Activated CD8-positive, alpha-beta memory T cell treated with anti-CD3 and anti-CD28 coated beads for 24 hours (primary cell): ENCODE measurements at regions not wholly inside any gene's neighbourhood (a gene's known extent, or its start where the extent isn't known, plus 50 kb on each side); places are given as distances from the start of the nearest gene placed in this dataset.
"Not testable (repeated sequence)": the region's sequence is repeated elsewhere in the genome, so short reads cannot be mapped to it uniquely, and the experiment has no call there.

Source experiments
- DNase-seq: peaks from one replicate; pipeline ENCODE4 v3.0.0-alpha.2; 2020

DNA sequence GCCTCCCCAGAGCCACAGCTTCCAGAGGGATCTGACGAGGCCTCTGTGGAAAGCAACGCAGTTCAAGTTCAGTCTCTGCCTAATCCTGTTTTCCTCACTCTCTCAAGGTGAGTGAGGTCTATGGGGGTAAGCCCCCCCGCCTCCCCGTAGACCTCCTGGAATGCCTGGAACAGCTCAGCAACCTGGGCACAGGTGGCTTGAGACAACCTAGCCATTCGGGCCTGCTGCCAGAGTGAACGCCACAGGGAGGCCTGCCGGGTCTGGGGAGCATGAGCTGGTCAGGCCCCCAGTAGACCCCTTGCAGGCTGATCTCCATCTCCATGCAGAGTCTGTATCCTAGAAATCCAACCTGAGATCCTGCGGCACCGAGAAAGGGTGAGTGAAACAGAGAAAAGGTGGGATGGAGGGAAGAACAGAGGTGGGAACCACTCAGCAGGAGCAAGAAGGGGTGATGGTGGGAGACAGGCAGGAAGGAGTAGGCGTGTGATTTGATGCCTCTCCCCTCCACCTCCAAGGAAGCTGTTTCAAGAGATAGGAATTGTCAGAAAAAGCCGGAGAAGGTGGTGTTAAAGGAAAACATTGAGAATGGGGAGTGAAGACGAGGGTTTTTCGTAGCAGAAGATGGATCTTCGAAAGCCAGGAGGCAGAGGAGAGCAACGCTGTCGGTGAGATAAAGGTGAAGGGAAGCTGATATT lies 123.1 kb upstream of the PRMT8 start:
- no peak for DNase-seq

DNA sequence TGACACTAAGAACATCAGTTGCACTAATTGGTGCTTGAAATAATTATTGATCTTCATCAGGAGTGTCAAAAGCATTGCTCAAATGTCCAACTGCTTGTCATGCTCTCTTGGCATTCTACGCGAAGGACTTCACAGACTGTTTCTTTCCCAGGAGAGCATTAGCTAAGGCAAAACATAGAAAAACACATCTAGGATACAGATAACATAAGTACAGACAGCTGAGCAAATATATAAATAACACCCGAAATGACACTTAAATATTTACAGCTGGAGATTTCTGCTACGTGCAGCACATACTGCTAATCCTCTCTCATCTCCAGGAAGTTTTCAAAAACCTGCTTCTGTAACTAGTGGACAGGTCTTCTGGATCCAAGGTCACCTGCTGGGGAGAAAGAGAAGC lies 120.0 kb upstream of the PRMT8 start:
- no peak for DNase-seq

DNA sequence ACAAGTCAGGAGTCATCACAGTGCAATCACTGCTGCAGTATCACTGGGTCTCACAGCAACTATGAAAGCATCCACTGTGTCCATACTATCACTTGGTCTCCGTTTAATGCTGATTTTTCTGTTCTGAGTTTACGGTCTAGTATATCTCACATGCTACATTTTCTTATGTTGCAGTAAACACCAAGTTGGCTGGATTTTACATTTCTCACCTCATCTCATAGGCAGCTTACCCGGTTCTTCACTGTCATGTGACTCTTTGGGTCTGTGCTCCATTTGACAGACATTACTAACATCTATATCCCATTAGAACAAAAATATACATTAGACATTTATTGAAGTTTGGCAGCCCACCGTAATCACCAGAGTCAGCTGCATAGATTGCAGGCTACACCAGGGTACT lies 115.7 kb upstream of the PRMT8 start:
- no peak for DNase-seq

DNA sequence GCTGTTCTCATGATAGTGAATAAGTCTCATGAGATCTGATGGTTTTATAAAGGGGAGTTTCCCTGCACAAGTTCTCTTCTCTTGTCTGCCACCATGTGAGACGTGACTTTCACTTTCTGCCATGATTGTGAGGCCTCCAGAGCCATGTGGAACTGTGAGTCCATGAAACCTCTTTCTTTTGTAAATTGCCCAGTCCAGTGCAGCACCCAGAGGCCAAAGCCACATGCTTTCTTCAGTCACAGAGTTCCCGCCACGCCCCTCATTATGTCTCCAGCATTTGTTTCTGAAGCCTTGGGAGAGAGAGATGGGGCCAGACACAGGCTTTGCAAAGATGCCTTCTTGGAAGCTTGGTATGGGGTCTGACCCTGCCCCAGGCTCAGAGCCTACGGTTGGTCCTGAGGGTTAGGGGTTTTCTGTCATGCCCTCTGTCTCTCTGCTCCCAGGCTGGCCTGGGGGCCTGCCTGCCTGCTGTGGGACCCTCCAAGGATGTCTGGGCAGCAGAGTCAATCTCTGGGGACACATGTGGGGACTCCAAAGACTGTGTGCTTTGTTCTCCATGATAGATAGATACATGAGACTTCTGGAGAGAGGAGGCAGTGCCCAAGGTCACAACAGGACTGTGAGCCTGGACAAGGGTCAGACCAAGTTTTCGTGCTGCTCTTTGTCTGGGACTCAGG lies 114.1 kb upstream of the PRMT8 start:
- no peak for DNase-seq

DNA sequence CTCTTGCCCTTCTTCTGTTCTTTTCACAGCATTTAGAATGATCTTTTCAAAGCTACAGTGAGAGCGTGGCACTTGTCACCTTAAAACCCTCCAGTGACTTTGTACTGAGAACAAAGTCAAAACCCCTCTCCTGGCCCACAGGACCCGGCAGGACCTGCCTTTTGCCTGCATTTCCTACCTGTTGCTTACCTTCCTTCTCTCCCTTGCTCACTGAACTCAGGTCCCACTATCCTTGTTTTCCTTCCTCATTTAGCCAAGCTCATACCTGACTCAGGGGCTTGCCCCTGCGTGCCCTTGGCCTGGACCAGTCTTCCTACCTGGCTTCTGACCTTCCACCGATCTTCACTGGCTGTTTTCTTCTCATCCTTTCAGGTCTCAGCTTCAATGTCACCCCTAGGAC lies 112.3 kb upstream of the PRMT8 start:
- DNase-seq = no peak

DNA sequence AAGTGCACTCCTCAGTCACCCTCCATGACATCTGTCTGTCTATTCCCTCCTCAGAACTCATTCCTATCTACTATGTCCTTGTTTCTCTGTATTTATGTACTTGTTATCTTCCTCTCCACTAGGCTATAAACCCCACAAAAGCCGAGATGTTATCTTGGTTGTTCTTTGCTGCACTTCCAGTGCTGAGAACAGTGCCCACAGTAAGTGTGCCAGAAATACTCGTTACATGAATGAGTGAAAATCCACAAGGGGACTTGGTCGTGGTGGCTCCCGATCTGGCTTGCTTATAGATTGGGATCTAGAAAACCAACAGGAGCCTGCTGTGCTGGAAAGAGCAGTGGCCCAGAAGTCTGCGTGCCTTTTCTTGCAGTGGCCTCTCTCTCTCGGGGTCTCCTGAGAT lies 111.9 kb upstream of the PRMT8 start:
- DNase-seq = no peak

DNA sequence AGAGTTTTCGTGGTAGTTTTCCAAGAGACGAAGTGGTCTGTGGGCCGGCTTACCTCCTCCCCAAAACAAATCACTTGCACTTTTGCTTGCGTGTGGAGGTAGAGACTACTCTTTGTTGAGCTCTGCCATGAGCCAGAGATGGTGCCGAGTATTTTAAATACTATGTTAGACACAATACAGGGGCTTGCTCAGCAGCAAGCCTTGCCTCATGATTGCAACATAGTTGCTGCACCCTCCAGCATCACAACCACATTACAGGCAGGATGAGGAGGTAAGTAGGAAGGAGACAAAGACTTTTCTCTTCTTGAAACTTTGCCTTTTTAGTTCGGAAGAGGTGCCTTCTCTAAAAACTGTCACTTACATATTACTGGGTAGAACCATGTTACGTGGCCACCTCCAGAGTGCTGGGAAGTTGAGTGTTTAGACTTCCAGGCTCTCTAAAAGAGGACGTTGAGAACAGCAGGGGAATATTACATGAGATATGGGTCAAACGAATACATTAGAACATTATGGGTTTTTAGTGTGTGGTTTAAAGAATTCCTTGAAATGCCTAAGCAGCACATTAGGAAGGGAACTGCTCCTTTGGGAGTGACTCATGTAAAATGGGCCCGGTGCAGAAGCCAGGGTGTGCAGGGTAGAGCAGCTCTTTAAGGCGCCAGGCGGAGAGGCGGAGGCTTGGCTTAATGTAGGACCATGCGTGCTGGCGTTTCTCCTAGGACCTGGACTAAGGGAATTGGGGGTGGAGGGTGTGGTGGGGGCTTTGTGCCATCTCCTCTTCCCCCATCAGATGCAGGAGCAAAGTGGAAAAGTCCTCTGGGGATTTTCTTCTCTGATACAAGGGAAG lies 110.6 kb upstream of the PRMT8 start:
- no peak for DNase-seq

DNA sequence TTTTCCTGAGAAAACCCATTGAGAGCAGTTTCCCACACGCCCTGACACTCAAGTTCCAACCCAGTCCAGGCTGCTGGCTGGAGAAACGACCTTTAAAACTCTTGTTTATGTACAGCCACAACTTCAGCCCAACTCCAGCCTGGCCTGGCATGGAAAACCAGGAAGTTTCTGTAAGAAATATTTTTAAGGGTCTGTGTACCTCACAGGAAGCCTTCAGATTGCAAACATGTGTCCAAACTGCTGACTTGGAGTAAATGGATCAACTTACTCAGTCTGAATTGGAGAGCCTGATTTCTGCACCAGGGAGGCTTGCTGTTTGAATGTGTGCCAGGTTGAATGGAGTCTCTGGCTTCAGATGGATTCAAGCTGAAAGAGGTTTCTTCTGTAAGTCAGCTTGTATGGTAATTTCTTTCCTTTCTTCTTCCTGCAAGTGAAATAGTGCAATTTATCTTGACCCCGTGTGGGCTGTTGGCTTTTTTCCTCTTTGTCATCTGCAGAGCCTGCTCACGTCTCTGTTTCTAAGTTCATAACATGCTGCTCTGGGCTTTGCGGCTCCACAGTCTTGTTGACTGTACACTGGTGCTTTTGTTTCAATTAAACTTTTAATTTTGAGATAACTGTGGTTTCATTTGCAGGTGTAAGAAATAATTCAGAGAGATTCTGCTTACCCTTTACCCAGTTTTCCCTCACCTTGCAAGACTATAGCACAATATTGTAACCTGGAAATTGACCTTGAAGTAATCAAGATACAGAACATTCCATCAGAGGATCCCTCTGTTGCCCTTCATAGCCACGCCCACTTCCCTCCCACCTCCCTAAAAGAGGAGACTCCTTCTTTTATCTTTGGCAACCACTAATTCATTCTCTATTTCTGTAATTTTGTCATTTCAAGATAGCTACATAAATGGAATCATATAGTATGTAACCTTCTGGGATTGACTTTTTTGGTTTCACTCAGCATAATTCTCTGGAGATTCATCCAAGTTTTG lies 109.7 kb upstream of the PRMT8 start:
- no peak for DNase-seq

DNA sequence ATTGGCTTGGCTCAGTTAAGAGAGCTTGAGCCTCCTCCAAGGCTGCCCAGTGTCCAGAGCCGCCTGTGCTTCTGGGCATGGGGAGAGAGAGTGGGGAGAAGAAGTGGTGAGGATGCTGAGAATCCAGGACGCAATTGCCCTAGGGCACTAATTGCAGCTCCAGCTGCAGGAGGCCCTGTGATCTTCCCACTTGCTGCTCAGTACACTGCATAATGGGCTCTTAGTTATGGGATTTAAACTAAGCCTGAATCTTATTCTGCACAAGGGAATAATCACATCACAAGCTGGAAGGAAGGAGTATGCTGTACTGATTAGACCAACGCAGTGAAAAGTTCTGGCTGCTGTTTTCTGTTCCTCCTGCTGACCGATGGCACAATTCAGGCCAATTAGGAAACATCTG lies 101.0 kb upstream of the PRMT8 start:
- no peak for DNase-seq

DNA sequence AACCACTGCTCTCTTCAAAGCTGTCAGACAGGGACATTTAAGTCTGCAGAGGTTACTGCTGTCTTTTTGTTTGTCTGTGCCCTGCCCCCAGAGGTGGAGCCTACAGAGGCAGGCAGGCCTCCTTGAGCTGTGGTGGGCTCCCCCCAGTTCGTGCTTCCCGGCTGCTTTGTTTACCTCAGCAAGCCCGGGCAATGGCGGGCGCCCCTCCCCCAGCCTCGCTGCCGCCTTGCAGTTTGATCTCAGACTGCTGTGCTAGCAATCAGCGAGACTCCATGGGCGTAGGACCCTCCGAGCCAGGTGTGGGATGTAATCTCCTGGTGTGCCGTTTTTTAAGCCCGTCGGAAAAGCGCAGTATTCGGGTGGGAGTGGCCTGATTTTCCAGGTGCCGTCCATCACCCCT lies 93.4 kb upstream of the PRMT8 start:
- not testable (repeated sequence) for DNase-seq

DNA sequence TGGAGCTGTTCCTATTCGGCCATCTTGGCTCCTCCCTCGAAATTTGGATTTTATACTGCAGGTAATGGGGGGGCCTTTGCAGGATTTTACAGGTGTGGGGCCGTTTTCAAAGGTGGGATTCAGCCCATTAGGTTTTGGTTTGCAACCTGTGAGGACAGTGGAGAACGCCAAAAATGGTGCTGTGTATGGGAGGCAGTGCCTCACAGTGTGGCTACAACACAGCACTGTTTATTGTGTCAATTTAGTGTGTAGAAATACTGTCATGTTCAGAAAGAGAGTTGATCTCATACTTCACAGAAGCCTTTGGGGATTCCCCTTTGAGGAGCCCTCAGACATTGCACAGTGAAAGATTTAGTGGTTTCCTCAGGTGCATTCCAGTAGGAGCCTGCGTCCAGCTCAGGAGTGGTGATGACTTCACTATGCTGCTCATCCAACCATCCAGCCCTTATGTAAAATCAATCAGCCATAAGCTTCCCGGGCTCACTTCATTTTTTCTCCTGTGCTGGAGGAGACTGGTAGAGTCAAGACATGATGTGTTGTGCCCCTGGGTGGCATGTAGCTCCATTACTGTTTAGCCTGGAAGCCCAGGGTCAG lies 92.7 kb upstream of the PRMT8 start:
- no peak for DNase-seq

DNA sequence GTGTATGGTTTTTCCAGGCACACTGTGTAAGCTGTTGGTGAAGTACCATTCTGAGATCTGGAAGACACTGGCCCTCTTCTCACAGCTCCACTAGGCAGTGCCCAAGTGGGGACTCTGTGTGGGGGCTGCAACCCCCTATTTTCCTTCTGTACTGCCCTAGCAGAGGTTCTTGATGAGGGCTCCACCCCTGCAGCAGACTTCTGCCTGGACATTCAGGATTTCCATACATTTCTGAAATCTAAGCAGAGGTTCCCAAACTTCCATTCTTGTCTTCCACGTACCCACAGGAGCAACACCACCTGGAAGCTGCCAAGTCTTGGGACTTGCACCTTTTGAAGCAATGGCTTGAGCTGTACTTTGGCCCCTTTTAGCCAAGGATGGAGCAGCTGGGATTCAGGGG lies 85.2 kb upstream of the PRMT8 start:
- DNase-seq = no peak

DNA sequence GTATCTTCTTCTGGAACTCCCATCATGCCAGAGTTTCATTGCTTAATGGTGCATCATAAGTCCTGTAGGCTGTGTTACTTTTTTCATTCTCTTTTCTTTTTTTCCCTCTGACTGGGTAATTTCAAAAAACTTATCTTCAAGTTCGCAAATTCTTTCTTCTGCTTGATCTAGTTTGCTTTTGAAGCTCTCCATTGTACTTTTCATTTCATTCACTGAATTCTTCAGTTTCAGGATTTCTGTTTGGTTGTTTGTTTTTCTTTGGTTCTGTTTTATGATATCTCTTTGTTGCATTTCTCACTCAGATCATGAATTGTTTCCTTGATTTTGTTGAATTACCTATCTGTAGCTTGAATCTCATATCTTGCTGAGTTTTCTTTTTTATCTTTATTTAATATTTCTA lies 83.3 kb upstream of the PRMT8 start:
- no peak for DNase-seq

DNA sequence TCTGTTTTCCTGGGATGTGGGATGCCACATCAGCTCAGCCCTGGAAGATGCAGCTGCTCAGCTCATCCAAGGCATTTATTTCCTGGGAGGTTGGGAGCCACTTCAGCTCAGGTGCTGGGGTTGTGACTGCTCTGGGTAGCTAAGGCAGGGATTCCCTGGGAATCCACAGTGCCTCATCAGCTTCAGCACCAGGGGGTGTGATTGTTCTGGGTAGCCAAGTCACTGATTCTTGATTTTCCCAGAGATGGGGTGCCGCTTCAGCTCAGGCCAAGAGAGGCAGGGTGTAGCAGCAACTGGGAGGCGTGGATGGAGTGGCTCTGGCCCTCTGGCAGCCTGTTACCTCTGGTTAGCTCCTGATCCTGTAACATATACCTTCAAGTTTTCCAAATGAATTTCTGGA lies 81.3 kb upstream of the PRMT8 start:
- DNase-seq = no peak

DNA sequence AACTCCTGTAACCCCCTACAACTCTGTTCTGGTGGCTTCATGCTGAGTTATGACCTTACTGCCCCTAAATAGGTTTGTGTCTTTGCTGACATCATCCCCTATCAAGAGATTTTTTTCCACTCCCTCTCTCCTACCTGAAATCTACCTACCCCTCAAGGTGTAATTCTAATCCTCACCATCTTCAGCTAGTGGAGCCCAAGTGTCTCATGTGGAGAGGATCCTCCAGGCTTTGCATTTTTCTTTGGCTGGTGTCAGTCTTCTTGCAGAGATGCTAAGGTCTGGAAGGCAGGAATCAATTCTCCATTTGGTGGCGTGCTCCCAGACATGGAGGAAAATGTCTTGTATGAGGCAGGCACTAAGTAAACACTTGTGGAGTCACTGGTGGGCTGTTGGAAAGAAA lies 74.8 kb upstream of the PRMT8 start:
- no peak for DNase-seq

DNA sequence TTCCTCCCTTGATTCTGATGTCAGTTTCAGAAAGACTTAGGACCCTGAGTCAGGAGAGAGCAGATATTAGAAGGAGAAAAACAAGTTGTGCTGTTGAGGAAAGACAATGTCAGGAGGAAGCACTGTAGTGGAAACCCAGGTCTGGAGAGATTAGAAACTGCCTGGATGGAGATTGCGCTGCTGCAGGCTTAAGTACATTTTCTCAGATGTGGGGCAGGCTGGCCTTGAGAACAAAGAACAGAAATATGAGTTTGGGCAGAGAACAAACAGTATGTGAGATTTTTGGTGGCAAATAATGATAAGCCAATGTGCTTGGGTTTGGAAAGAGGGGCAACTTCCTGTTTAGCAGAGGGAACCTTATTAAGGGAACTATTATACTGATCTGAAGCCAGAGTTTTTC lies 74.3 kb upstream of the PRMT8 start:
- no peak for DNase-seq

DNA sequence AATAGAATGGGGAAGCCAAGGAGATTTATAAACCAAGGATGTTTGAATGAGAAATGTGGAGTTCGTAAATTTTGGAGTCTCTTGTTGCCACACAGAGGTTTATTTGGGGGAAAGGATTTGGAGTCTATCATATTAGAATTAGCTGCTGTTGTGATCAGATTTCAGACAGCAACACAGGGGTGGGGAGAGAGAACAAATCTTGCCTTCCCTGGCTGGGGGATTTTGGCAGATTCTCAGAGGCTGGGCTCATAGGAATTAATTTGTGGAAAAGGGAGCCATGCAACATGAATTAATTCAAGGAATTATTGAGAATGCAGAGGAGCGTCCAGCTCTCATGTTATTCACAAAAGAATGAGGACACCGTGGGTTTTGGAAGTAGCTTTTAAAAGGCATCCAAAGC lies 73.9 kb upstream of the PRMT8 start:
- no peak for DNase-seq

DNA sequence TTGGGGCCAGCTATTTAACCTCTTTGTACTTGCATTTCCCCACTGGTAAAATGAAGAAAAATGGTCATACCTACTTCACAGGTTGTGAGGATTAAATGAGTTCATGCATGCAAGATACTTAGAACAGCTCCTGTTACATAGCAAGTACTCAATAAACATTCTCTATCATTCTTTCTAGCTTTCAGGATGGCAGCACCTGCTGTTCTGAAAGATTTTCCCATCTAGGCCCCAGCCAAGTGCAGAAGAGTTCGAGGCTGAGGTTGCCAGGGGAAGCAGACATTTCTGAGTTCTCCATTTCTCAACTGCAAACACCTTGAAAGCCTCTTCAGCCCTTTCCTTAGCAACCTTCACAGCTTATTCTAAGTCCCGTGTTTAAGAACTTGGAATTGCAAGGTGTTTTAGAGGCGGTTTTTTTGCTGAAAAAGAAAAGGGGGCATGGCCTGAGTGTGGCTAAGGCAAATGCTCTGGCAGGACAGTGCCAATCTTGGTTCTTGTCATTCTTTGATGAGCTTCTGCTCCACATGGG lies 73.0 kb upstream of the PRMT8 start:
- DNase-seq = no peak

DNA sequence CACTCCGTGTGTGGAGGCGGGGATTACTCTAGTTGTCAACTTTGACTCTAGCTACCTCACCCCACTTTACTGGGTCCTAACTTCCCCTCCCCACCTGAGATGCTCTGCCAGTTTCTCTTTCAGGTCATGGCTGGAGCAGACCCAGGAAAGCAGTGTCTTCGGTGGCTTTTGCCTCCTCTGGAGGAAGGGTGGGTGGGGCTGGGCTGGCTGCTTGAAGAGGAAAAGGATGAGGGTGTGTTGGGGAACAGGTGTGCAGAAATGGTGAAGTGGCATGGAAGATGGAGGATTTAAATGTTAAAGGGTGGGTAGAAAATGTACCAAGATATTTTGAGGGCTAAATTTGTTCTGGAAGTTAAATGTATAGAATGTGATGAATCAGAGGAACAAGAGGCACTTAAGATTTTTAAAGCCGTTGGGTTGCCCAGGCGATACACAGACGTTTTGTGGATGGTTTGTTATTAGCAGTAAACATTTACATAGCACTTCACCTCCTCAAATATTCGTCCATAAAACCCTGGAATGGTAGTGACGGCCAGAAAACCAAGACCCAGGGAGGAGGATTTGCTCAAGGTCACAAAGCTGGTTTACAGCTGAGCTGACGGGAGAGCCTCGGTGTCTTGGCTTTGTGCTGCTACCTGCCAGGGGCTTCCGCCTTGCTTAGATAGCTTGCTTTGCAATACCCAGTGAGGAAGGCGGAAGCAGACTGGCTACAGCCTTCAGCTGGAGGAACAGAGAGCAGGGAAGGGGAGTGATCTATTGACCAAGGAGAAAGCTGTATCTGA lies 72.2 kb upstream of the PRMT8 start:
- no peak for DNase-seq

DNA sequence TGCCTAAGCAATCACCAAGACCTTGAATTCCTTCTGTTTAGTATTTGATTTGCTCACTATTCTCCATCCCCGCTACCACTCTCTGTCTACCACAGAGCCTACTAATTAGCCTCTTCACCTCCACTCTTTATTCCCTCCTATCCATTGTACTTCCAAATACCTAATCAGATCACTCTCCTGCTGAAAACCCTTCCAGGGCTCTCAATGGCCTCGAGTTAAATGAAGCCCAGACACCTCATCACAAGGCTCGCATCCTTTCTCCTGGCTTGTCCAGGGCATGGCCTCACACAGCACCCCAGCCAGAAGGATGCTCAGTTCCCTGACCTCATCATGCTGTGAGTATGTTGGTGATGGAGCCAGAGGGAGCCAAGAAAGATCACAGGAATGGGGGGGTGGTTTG lies 71.4 kb upstream of the PRMT8 start:
- no peak for DNase-seq

DNA sequence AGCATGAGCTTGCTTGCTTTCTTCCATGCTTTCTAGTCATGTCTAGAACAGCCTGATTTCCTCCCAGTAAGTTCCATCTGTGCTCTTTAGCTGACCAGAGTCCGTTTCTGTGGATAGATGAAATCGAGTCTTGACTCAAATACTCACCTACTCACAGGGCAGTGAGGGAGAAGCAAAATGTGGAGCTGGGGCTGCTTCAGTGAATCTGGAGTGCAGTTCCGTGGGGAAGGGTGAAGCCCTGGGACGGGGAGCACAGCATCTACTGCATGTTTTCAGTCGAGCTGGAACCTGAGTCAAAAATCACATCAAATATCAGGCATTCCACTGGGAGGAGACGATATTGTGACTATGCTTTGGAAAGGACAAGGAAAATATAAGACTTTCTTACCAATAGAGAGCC lies 70.3 kb upstream of the PRMT8 start:
- no peak for DNase-seq
